ENCODE measurements at regions not wholly inside any gene's neighbourhood (a gene's known extent, or its start where the extent isn't known, plus 50 kb on each side); places are given as distances from the start of the nearest gene placed in this dataset.

- no peak for TF ChIP-seq EZH2 (IDR thresholded peaks at IDR 0.05; ENCODE audit: borderline replicate concordance, low read depth, low read length, severe bottlenecking)
- TF ChIP-seq POLR2A (IDR thresholded peaks at IDR 0.05; ENCODE audit: low read depth, low read length): no peak
- TF ChIP-seq MAX (IDR thresholded peaks at IDR 0.05; ENCODE audit: insufficient read depth, insufficient read length): no peak
- no peak for TF ChIP-seq POLR2AphosphoS5 (IDR thresholded peaks at IDR 0.05; ENCODE audit: insufficient read depth, low read depth, low read length)
- TF ChIP-seq FOS (IDR thresholded peaks at IDR 0.05; ENCODE audit: borderline replicate concordance, insufficient read depth, low read length): no peak
- no peak for TF ChIP-seq CTCF (IDR thresholded peaks at IDR 0.05; ENCODE audit: extremely low read depth in 1 of 2, insufficient read depth in 1 of 2, low read depth in 1 of 2, low read length in 2 of 2)
- TF ChIP-seq MYC (IDR thresholded peaks at IDR 0.05; ENCODE audit: low read depth, low read length): no peak
- no peak for TF ChIP-seq GATA2 (IDR thresholded peaks at IDR 0.05; ENCODE audit: insufficient read depth, insufficient read length, low read depth, low read length)
- no peak for TF ChIP-seq JUN (IDR thresholded peaks at IDR 0.05; ENCODE audit: borderline replicate concordance, insufficient read depth, insufficient read length, low read depth)
- no peak for DNase-seq (ENCODE audit: low read depth, low spot score)
- H3K4me1 ChIP-seq (ENCODE audit: control insufficient read depth, extremely low read depth, insufficient read depth, low read length): no peaks in the 10 kb centered on the region
- dilution Hi-C loops (cut with MboI; ENCODE audit: extremely low pct_ligation_motif_present, low sequenced_read_pairs) (no loop called here), intact Hi-C loops (cut with micrococcal nuclease) (no loop called here)
- no peak overlapping the region for H3K4me3 ChIP-seq (replicated peaks in 1 of 3; ENCODE audit: insufficient read depth in 1 of 3, low read depth in 1 of 3, low read length in 3 of 3)
- H4K20me1 ChIP-seq (replicated peaks; ENCODE audit: control insufficient read depth, extremely low read depth, insufficient read depth, low read length): no peaks in the 10 kb centered on the region
- no peak overlapping the region for H2AFZ ChIP-seq (ENCODE audit: low read depth, low read length)
- H3K9me3 ChIP-seq (replicated peaks; ENCODE audit: control insufficient read depth, insufficient read depth, low read length): peaks cover 2% of the 10 kb centered on the region
- ChIA-PET CTCF (no interaction called here), POLR2A (no interaction called here)
- no peaks in the 10 kb centered on the region for H3K79me2 ChIP-seq (ENCODE audit: control insufficient read depth, insufficient read depth, low read length)
- no peak overlapping the region for H3K27ac ChIP-seq (ENCODE audit: insufficient read depth, low read depth, low read length)
- no TSS peak for BruUV-seq (replicated peaks)
- no peaks in the 10 kb centered on the region for H3K36me3 ChIP-seq (ENCODE audit: control insufficient read depth in 2 of 2, extremely low read depth in 1 of 2, insufficient read depth in 2 of 2, low read length in 2 of 2)
- no peak overlapping the region for H3K4me2 ChIP-seq (ENCODE audit: insufficient read depth, low read length)
- no peak overlapping the region for H3K9ac ChIP-seq (replicated peaks; ENCODE audit: extremely low read depth, insufficient read depth, low read length)
- FAIRE-seq: no peak
- no peaks in the 10 kb centered on the region for H3K27me3 ChIP-seq (ENCODE audit: control insufficient read depth in 2 of 2, insufficient read depth in 2 of 2, low read length in 2 of 2)
- H3K9me1 ChIP-seq (replicated peaks; ENCODE audit: control insufficient read depth, extremely low read depth, insufficient read depth, low read length): no peaks in the 10 kb centered on the region
These were observed 211.1 kb downstream of the ICE1 start for GRCh38 chr5:5633579-5633978.
